Liver (tissue), 8 donors: ENCODE measurements at regions not wholly inside any gene's neighbourhood (a gene's known extent, or its start where the extent isn't known, plus 50 kb on each side); places are given as distances from the start of the nearest gene placed in this dataset.

ENCODE experiments used
- DNase-seq: peaks from one replicate; pipeline ENCODE4 v3.0.0-alpha.2; 2017; ENCODE audit warnings: low spot score
- H3K27ac ChIP-seq, 2 donors: one replicate each; pipeline ENCODE4 v1.7.0; 2013; ENCODE audit warnings: inconsistent platforms in 2 of 2, low read length in 2 of 2, control low read depth in 1 of 2, low read depth in 1 of 2, mild to moderate bottlenecking in 1 of 2
- H3K27me3 ChIP-seq, 4 donors: one replicate each; pipeline versions ENCODE4 v1.6.1 to v1.7.0; 2013; ENCODE audit warnings: low read length in 3 of 4, inconsistent platforms in 1 of 4, mild to moderate bottlenecking in 1 of 4, moderate library complexity in 1 of 4; ENCODE audit not compliant: control insufficient read depth in 4 of 4, insufficient read depth in 4 of 4
- H3K36me3 ChIP-seq, 4 donors: one replicate each; pipeline versions ENCODE4 v1.6.1 to v1.7.0; 2013; ENCODE audit warnings: low read length in 3 of 4, mild to moderate bottlenecking in 3 of 4, low read depth in 1 of 4, moderate library complexity in 1 of 4; ENCODE audit not compliant: control insufficient read depth in 4 of 4, insufficient read depth in 3 of 4
- H3K4me1 ChIP-seq, 4 donors: one replicate each; pipeline versions ENCODE4 v1.6.1 to v1.7.0; 2013; ENCODE audit warnings: low read length in 3 of 4, mild to moderate bottlenecking in 3 of 4, moderate library complexity in 1 of 4; ENCODE audit not compliant: control insufficient read depth in 4 of 4, insufficient read depth in 4 of 4
- H3K4me3 ChIP-seq, 3 donors: one replicate each; pipeline versions ENCODE4 v1.6.1 to v1.7.0; 2013; ENCODE audit warnings: low read length in 3 of 3, control low read depth in 1 of 3, low read depth in 1 of 3, mild to moderate bottlenecking in 1 of 3
- H3K9ac ChIP-seq, 2 donors: one replicate each; pipeline ENCODE4 v1.7.0; 2013; ENCODE audit warnings: low read length in 2 of 2, mild to moderate bottlenecking in 2 of 2, moderate library complexity in 2 of 2, control low read depth in 1 of 2, low read depth in 1 of 2
- H3K9me3 ChIP-seq, 4 donors: one replicate each; pipeline versions ENCODE4 v1.6.1 to v1.7.0; 2013; ENCODE audit warnings: low read length in 3 of 4; ENCODE audit not compliant: control insufficient read depth in 4 of 4
- ATF3 ChIP-seq: IDR thresholded peaks from 2 replicates; pipeline ENCODE4 v1.6.1; 2016; ENCODE audit warnings: antibody characterized with exemption
- CTCF ChIP-seq: fragments of 150-350 bp; IDR thresholded peaks from 2 replicates; pipeline ENCODE4 v1.5.1; 2017; ENCODE audit warnings: improper control_type of control experiment, low read depth, low read length; ENCODE audit not compliant: missing input control
- EGR1 ChIP-seq, 2 donors: IDR thresholded peaks; 2 replicates each; pipeline ENCODE4 v1.6.1; 2016 to 2018; ENCODE audit warnings: antibody characterized with exemption in 2 of 2, low read depth in 2 of 2
- FOXA2 ChIP-seq: IDR thresholded peaks from 2 replicates; pipeline ENCODE4 v1.6.1; 2016; ENCODE audit warnings: antibody characterized with exemption
- GABPA ChIP-seq, 2 donors: IDR thresholded peaks in 1 of 2; conservative IDR thresholded peaks in 1 of 2; 2 replicates each; pipeline ENCODE4 v1.6.1; 2016; ENCODE audit warnings: antibody characterized with exemption in 2 of 2, mild to moderate bottlenecking in 1 of 2, moderate library complexity in 1 of 2
- HNF4A ChIP-seq, 2 donors: conservative IDR thresholded peaks; 2 replicates each; pipeline ENCODE4 v1.6.1; 2016; ENCODE audit warnings: antibody characterized with exemption in 2 of 2, mild to moderate bottlenecking in 2 of 2
- HNF4G ChIP-seq: IDR thresholded peaks from 2 replicates; pipeline ENCODE4 v1.6.1; 2016; ENCODE audit warnings: antibody characterized with exemption
- NR2F2 ChIP-seq: IDR thresholded peaks from 2 replicates; pipeline ENCODE4 v1.6.1; 2016; ENCODE audit warnings: antibody characterized with exemption
- RAD21 ChIP-seq, 2 donors: IDR thresholded peaks; 2 replicates each; pipeline ENCODE4 v1.6.1; 2016; ENCODE audit warnings: antibody characterized with exemption in 2 of 2, mild to moderate bottlenecking in 2 of 2
- RXRA ChIP-seq, 2 donors: IDR thresholded peaks; 2 replicates each; pipeline ENCODE4 v1.6.1; 2017 to 2018; ENCODE audit warnings: antibody characterized with exemption in 2 of 2, mild to moderate bottlenecking in 1 of 2
- SP1 ChIP-seq: IDR thresholded peaks from 2 replicates; pipeline ENCODE4 v1.6.1; 2018; ENCODE audit warnings: antibody characterized with exemption, mild to moderate bottlenecking
- YY1 ChIP-seq: IDR thresholded peaks from 2 replicates; pipeline ENCODE4 v1.6.1; 2016; ENCODE audit warnings: antibody characterized with exemption, mild to moderate bottlenecking
- ZBTB33 ChIP-seq: IDR thresholded peaks from 2 replicates; pipeline ENCODE4 v1.6.1; 2016; ENCODE audit warnings: antibody characterized with exemption
- WGBS: extraction: QIAGEN DNeasy Blood & Tissue Kit; methylation state at CpG from one replicate; pipeline ENCODE4 v1.1.7; 2013; 5-methylcytosine and 5-hydroxymethylcytosine counted together
- TF ChIP-seq, protein P1 (sequence below): IDR thresholded peaks from 2 replicates; pipeline ENCODE4 v1.6.1; 2016; ENCODE audit warnings: antibody characterized with exemption, mild to moderate bottlenecking
- donor health status: healthy.
- donor health status: healthy.
- donor health status: healthy.
- donor health status: healthy.
- donor health status: healthy.

DNA sequence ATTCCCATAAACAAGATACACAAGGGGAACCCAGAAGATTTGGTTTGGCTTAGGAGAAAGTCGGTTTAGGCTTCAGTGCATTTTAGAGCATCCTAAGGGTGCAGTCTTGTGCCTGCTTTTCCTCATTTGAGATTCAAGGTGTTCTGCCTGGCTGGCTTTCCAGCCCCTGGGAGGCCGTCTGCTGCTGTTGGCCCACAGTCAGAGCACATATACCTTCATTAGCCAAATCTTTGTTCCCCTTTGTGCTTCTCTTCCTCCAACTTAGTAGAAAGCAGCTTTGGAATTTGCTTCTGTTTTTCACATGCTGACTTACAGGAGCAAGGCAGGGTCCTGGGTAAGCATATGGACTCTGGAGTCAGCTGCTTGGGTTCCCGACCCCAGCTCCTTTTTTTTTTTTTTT, 477.1 kb upstream of the TCF4 start:
- no peaks in the 10 kb centered on the region for H3K4me1 ChIP-seq
- no peak overlapping the region for H3K27ac ChIP-seq
- no peak for DNase-seq
- no peak overlapping the region for H3K9ac ChIP-seq
- no peak overlapping the region for H3K4me3 ChIP-seq
- no peaks in the 10 kb centered on the region for H3K27me3 ChIP-seq
- no peaks in the 10 kb centered on the region for H3K36me3 ChIP-seq
- TF ChIP-seq HNF4G (no peak), RXRA (IDR thresholded peaks at IDR 0.05) (no peak), NR2F2 (no peak), EGR1 (IDR thresholded peaks at IDR 0.05; ENCODE audit: low read depth in 2 of 2) (no peak), FOXA2 (no peak)
- TF ChIP-seq, protein P1, sequence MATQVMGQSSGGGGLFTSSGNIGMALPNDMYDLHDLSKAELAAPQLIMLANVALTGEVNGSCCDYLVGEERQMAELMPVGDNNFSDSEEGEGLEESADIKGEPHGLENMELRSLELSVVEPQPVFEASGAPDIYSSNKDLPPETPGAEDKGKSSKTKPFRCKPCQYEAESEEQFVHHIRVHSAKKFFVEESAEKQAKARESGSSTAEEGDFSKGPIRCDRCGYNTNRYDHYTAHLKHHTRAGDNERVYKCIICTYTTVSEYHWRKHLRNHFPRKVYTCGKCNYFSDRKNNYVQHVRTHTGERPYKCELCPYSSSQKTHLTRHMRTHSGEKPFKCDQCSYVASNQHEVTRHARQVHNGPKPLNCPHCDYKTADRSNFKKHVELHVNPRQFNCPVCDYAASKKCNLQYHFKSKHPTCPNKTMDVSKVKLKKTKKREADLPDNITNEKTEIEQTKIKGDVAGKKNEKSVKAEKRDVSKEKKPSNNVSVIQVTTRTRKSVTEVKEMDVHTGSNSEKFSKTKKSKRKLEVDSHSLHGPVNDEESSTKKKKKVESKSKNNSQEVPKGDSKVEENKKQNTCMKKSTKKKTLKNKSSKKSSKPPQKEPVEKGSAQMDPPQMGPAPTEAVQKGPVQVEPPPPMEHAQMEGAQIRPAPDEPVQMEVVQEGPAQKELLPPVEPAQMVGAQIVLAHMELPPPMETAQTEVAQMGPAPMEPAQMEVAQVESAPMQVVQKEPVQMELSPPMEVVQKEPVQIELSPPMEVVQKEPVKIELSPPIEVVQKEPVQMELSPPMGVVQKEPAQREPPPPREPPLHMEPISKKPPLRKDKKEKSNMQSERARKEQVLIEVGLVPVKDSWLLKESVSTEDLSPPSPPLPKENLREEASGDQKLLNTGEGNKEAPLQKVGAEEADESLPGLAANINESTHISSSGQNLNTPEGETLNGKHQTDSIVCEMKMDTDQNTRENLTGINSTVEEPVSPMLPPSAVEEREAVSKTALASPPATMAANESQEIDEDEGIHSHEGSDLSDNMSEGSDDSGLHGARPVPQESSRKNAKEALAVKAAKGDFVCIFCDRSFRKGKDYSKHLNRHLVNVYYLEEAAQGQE: no peak
- 92% methylated on average over 3 of the region's 3 CpGs for WGBS
- H3K9me3 ChIP-seq: no peaks in the 10 kb centered on the region

DNA sequence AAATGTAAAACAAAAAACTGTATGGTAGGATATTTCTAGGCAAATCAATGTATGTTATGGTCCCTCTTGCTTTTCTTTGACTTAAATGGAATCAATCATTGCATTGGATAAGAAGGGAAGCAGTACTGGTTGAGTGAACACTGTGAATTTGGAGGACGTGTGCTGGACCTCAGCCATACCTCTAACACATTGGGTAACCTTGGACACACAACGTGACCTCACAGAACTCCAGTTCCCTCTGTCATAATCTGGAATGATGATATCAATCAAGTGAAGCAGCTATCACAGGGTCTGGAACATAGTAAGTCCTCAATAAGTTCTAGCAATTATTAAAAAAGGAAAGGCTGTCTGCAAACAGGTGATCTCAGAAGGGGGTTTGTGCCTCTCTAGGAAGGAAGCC, 474.9 kb upstream of the TCF4 start:
- H3K27me3 ChIP-seq: no peaks in the 10 kb centered on the region
- TF ChIP-seq YY1: no peak
- TF ChIP-seq SP1: no peak
- no peak for TF ChIP-seq CTCF
- no peak for TF ChIP-seq HNF4A (conservative IDR thresholded peaks at IDR 0.05)
- TF ChIP-seq GABPA (IDR thresholded peaks at IDR 0.05 in 1 of 2, conservative IDR thresholded peaks at IDR 0.05 in 1 of 2): no peak
- TF ChIP-seq ATF3: no peak
- no peaks in the 10 kb centered on the region for H3K4me1 ChIP-seq
- no peak overlapping the region for H3K27ac ChIP-seq
- H3K4me3 ChIP-seq: no peak overlapping the region
- H3K36me3 ChIP-seq: no peaks in the 10 kb centered on the region
- 33% methylated on average over 2 of the region's 2 CpGs for WGBS
- H3K9me3 ChIP-seq: no peaks in the 10 kb centered on the region
- no peak overlapping the region for H3K9ac ChIP-seq
- DNase-seq: no peak

GRCh38 chr18:56060967-56061541, 473.1 kb upstream of the TCF4 start:
- no peak overlapping the region for H3K9ac ChIP-seq
- no peak for DNase-seq
- no peak overlapping the region for H3K27ac ChIP-seq
- WGBS: 82% methylated on average over 2 of the region's 2 CpGs
- H3K27me3 ChIP-seq: no peaks in the 10 kb centered on the region
- TF ChIP-seq RAD21 (IDR thresholded peaks at IDR 0.05) (no peak), ZBTB33 (no peak), CTCF (no peak), HNF4A (conservative IDR thresholded peaks at IDR 0.05) (no peak)
- H3K4me3 ChIP-seq: no peak overlapping the region
- no peaks in the 10 kb centered on the region for H3K4me1 ChIP-seq
- no peaks in the 10 kb centered on the region for H3K36me3 ChIP-seq
- H3K9me3 ChIP-seq: no peaks in the 10 kb centered on the region
